GM12865 (cell line): ENCODE measurements at regions not wholly inside any gene's neighbourhood (a gene's known extent, or its start where the extent isn't known, plus 50 kb on each side); places are given as distances from the start of the nearest gene placed in this dataset.

Experiments used
- DNase-seq: peaks from one replicate; pipeline ENCODE4 v3.0.0; 2010; ENCODE audit warnings: low read depth
- H3K4me3 ChIP-seq: 2 replicates; pipeline ENCODE4 v1.5.1; 2011; ENCODE audit warnings: mild to moderate bottlenecking, low read depth, low read length, control low read depth
- CTCF ChIP-seq: IDR thresholded peaks from 2 replicates; pipeline ENCODE4 v1.5.1; 2011; ENCODE audit warnings: low read length, control low read depth, low read depth, inconsistent platforms; ENCODE audit not compliant: insufficient read depth; ENCODE audit errors: missing control alignments

- TF ChIP-seq CTCF = no peak
- no peak overlapping the region for H3K4me3 ChIP-seq
- no peak for DNase-seq
Observed at GRCh38 chr12:111250251-111250881, 118.5 kb downstream of the PHETA1 start.

GRCh38 chr12:111249757-111250156, 119.1 kb downstream of the PHETA1 start:
- DNase-seq = no peak

GRCh38 chr12:111249018-111249370, 119.9 kb downstream of the PHETA1 start:
- TF ChIP-seq CTCF = no peak
- DNase-seq = no peak
- H3K4me3 ChIP-seq = no peak overlapping the region

More at GRCh38 chr12:111249757-111250156, 119.1 kb downstream of the PHETA1 start:
- no peak overlapping the region for H3K4me3 ChIP-seq
- TF ChIP-seq CTCF = no peak

- no peak overlapping the region for H3K4me3 ChIP-seq
- no peak for DNase-seq
- TF ChIP-seq CTCF = no peak
Observed at GRCh38 chr12:111248236-111249017, 120.5 kb downstream of the PHETA1 start.

DNA sequence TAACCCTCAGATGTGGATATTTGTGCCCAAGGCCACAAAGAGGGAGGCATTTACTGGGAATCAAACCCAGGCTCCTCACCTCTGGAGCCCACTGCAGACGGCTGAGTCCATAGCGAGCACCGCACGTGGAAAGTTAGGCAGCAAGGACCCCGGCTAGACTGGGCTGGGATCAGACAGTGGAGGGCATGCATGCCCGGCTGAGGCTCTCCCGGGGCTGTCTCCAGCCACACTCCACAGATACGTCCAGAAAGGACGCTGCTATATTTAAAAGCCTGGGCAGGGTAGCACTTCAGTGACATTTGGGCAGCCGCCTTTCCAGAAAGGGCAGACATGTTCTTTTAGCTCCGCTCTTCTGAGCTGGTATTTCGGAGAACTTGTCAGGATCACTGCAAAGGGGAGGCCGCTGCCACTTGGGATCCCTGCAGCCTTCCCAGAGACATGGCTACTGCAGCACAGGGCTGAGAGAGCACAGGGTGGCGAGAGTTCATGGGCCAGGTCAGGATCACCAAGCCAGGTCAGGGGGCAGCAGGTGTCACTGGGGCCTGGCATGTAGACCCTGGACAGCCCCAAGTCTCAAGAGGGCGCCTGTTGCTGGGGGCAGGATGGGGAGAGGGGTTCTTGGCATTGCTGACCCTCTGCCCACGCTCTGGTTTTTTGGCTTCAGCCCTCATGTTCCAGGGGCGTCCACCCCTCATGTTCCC, 121.7 kb downstream of the PHETA1 start:
- no peak overlapping the region for H3K4me3 ChIP-seq
- DNase-seq = no peak
- no peak for TF ChIP-seq CTCF

GRCh38 chr12:111246477-111247011, 122.4 kb downstream of the PHETA1 start:
- no peak for DNase-seq
- H3K4me3 ChIP-seq = no peak overlapping the region
- TF ChIP-seq CTCF = no peak
